HG03025 (cell line): ENCODE measurements at regions not wholly inside any gene's neighbourhood (a gene's known extent, or its start where the extent isn't known, plus 50 kb on each side); places are given as distances from the start of the nearest gene placed in this dataset.

Source experiments
- ATAC-seq: cut with Tn5 transposase; IDR thresholded peaks from one replicate; pipeline ENCODE4 v1.9.1; 2021; ENCODE audit warnings: mild to moderate bottlenecking, moderate library complexity; ENCODE audit not compliant: unreplicated experiment, low FRiP score

- ATAC-seq, result no peak
Observed at GRCh38 chr15:93201940-93202339, 112.9 kb upstream of the RGMA start.

GRCh38 chr15:93200837-93201226 lies 111.8 kb upstream of the RGMA start:
- no peak for ATAC-seq

- ATAC-seq, result no peak
Observed at GRCh38 chr15:93200081-93200836, 111.2 kb upstream of the RGMA start.

- ATAC-seq, result no peak
Observed at GRCh38 chr15:93196135-93196670, 107.2 kb upstream of the RGMA start.

- no peak for ATAC-seq
Observed at GRCh38 chr15:93195109-93195508, 106.1 kb upstream of the RGMA start.

- no peak for ATAC-seq
Observed at GRCh38 chr15:93190238-93190637, 101.2 kb upstream of the RGMA start.

GRCh38 chr15:93189561-93189960 lies 100.5 kb upstream of the RGMA start:
- ATAC-seq, result no peak

- no peak for ATAC-seq
Observed at GRCh38 chr15:93188236-93188635, 99.2 kb upstream of the RGMA start.

GRCh38 chr15:93185796-93186195 lies 96.8 kb upstream of the RGMA start:
- no peak for ATAC-seq

GRCh38 chr15:93182703-93183205 lies 93.7 kb upstream of the RGMA start:
- ATAC-seq, result no peak

- no peak for ATAC-seq
Observed at GRCh38 chr15:93180656-93181055, 91.6 kb upstream of the RGMA start.

GRCh38 chr15:93180128-93180527 lies 91.1 kb upstream of the RGMA start:
- ATAC-seq, result no peak

- ATAC-seq, result no peak
Observed at GRCh38 chr15:93179700-93180102, 90.7 kb upstream of the RGMA start.

GRCh38 chr15:93179072-93179471 lies 90.1 kb upstream of the RGMA start:
- ATAC-seq, result no peak

- ATAC-seq, result no peak
Observed at GRCh38 chr15:93178371-93178770, 89.4 kb upstream of the RGMA start.

GRCh38 chr15:93176065-93176464 lies 87.1 kb upstream of the RGMA start:
- ATAC-seq, result no peak

- ATAC-seq, result no peak
Observed at GRCh38 chr15:93174836-93175235, 85.8 kb upstream of the RGMA start.

- no peak for ATAC-seq
Observed at GRCh38 chr15:93173369-93173768, 84.4 kb upstream of the RGMA start.

- no peak for ATAC-seq
Observed at GRCh38 chr15:93171476-93171875, 82.5 kb upstream of the RGMA start.

- ATAC-seq, result no peak
Observed at GRCh38 chr15:93170329-93170728, 81.3 kb upstream of the RGMA start.

- no peak for ATAC-seq
Observed at GRCh38 chr15:93168910-93169309, 79.9 kb upstream of the RGMA start.

- ATAC-seq, result no peak
Observed at GRCh38 chr15:93167291-93167690, 78.3 kb upstream of the RGMA start.
